Right hindlimb (tissue), 1 donor: ENCODE measurements at regions not wholly inside any gene's neighbourhood (a gene's known extent, or its start where the extent isn't known, plus 50 kb on each side); places are given as distances from the start of the nearest gene placed in this dataset.
A peak's percentile ranks its signal among the peaks of the same experiment; 100 is the strongest.

Experiments used
- DNase-seq: peaks from one replicate; pipeline ENCODE4 v3.0.0-alpha.2; 2018

GRCh38 chr1:199954699-199955098, 72.8 kb upstream of the NR5A2 start:
- DNase-seq, result peak; percentile 20

GRCh38 chr1:199955235-199955634, 72.3 kb upstream of the NR5A2 start:
- no peak for DNase-seq

GRCh38 chr1:199956005-199956404, 71.5 kb upstream of the NR5A2 start:
- DNase-seq, result no peak

- no peak for DNase-seq
Observed at GRCh38 chr1:199959033-199959774, 68.3 kb upstream of the NR5A2 start.

GRCh38 chr1:199959775-199960110, 67.8 kb upstream of the NR5A2 start:
- no peak for DNase-seq

GRCh38 chr1:199970125-199970524, 57.4 kb upstream of the NR5A2 start:
- no peak for DNase-seq

GRCh38 chr1:199976496-199977144, 50.9 kb upstream of the NR5A2 start:
- no peak for DNase-seq
